Panc1 (cell line): ENCODE measurements at regions not wholly inside any gene's neighbourhood (a gene's known extent, or its start where the extent isn't known, plus 50 kb on each side); places are given as distances from the start of the nearest gene placed in this dataset.

Source experiments
- POLR2AphosphoS5 ChIP-seq: IDR thresholded peaks from 2 replicates; pipeline ENCODE4 v1.6.1; 2012; ENCODE audit warnings: mild to moderate bottlenecking, low read depth, low read length, moderate library complexity
- SIN3A ChIP-seq: IDR thresholded peaks from 2 replicates; pipeline ENCODE4 v1.6.1; 2012; ENCODE audit warnings: low read depth, mild to moderate bottlenecking, low read length, moderate library complexity, borderline replicate concordance; ENCODE audit not compliant: insufficient read depth
- TCF7L2 ChIP-seq: IDR thresholded peaks from 2 replicates; pipeline ENCODE4 v1.6.1; 2011; ENCODE audit warnings: mild to moderate bottlenecking, low read depth, low read length, inconsistent platforms
- TF ChIP-seq, protein P1 (sequence below): fragments of 450-650 bp; IDR thresholded peaks from 2 replicates; pipeline ENCODE4 v1.5.1; 2017; ENCODE audit warnings: mild to moderate bottlenecking

DNA sequence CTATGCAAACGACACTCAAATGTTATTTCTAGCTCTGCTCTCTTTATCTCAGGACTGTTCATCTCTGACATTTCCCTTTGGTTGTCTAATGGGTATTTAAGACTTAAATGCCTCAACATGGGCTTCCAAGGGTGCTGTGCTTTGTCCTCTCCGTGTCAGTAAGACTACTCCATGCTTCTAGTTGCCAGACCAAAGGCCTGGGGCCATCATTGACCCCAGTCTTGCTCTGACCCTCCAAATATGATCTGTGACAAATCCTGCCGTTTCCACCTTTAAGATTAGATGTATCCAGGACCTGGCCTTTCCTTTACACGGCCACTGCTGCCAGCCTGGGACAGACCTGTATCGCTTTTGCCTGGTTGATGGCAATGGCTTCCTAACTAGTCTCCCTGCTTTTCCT lies 126.3 kb upstream of the DYRK2 start:
- TF ChIP-seq, protein P1, sequence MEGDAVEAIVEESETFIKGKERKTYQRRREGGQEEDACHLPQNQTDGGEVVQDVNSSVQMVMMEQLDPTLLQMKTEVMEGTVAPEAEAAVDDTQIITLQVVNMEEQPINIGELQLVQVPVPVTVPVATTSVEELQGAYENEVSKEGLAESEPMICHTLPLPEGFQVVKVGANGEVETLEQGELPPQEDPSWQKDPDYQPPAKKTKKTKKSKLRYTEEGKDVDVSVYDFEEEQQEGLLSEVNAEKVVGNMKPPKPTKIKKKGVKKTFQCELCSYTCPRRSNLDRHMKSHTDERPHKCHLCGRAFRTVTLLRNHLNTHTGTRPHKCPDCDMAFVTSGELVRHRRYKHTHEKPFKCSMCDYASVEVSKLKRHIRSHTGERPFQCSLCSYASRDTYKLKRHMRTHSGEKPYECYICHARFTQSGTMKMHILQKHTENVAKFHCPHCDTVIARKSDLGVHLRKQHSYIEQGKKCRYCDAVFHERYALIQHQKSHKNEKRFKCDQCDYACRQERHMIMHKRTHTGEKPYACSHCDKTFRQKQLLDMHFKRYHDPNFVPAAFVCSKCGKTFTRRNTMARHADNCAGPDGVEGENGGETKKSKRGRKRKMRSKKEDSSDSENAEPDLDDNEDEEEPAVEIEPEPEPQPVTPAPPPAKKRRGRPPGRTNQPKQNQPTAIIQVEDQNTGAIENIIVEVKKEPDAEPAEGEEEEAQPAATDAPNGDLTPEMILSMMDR = no peak
- TF ChIP-seq SIN3A = no peak
- TF ChIP-seq POLR2AphosphoS5 = no peak
- no peak for TF ChIP-seq TCF7L2
